ENCODE measurements at regions not wholly inside any gene's neighbourhood (a gene's known extent, or its start where the extent isn't known, plus 50 kb on each side); places are given as distances from the start of the nearest gene placed in this dataset.

DNA sequence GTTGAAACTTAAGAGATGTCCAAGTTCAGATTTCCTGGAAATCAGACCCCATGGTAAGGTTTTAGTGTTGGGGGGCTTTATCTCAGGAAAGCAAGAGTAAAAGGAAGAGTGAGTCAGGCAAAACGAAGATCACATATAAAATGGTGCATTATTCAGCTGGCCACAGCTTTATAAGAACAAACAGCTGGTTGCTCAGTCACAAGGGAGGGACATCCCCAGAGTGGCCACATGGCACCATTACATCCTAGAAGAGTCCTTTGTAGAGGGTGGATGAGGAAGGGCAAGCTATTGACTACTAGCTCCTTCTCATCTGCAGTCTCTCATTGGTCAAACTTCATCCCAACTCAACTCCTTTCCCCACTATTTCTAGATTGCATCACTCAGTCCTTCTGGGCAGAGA lies 68.3 kb upstream of the COL8A1 start:
- CTCF ChIA-PET = no interaction called here
- H3K4me1 ChIP-seq (ENCODE audit: insufficient read depth, low read length) = no peaks in the 10 kb centered on the region
- Mint-ChIP-seq H3K4me3 (no peak overlapping the region), H3K4me1 (ENCODE audit: low read depth) (no peaks in the 10 kb centered on the region), H3K27me3 (no peaks in the 10 kb centered on the region), H3K36me3 (ENCODE audit: low read depth) (no peaks in the 10 kb centered on the region), H3K9me3 (peaks cover 3% of the 10 kb centered on the region), H3K27ac (no peak overlapping the region)
- intact Hi-C loops (cut with DNase I, micrococcal nuclease) = no loop called here
- POLR2A ChIA-PET = no interaction called here
- TF ChIP-seq CTCF (IDR thresholded peaks at IDR 0.05) = no peak
- H3K27ac ChIP-seq (ENCODE audit: low read depth in 1 of 2, low read length in 2 of 2) = no peak overlapping the region
- no peaks in the 10 kb centered on the region for H3K36me3 ChIP-seq (ENCODE audit: insufficient read depth, low read length)
- no peaks in the 10 kb centered on the region for H3K9me3 ChIP-seq (ENCODE audit: control insufficient read depth in 1 of 2, insufficient read depth in 1 of 2, low read length in 2 of 2)
- DNase-seq = no peak
- no peak overlapping the region for H3K4me3 ChIP-seq (ENCODE audit: low read length)
- H3K27me3 ChIP-seq (ENCODE audit: control insufficient read depth in 1 of 2, insufficient read depth in 2 of 2, low read length in 2 of 2) = no peaks in the 10 kb centered on the region
- ATAC-seq (ENCODE audit: poor library complexity) = no peak

DNA sequence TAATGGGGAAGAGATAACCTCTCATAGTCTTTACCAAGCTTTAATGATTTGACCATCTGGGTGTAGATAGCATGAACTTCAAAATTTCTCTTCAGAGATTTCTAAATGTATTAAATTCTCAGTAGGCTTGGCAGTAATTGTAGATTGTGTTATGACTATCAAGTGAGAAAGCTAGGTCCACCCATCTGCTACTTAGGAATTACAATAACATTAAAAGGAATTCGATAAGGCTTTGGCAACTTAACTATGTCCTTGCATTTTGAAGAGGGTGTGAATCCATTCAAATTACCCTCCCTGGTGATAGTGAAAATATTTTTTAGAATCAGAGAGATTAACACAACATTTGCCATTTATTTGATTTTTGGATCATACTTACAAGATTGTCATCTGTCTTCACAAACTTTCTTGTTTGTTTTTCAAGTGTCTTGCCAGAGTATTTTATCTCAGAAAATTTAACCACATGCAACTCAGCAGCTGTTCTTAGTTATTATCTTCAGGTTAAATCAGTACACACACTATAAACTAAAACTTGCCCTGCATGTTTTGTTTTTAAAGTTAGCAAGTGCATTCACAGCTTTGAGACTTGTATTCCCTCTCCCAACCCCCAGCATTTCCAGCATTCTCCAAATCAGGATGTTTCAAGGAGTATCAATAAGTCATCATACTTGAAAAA lies 69.6 kb upstream of the COL8A1 start:
- Mint-ChIP-seq H3K27ac (no peak overlapping the region), H3K36me3 (ENCODE audit: low read depth) (no peaks in the 10 kb centered on the region), H3K4me3 (no peak overlapping the region), H3K9me3 (peaks cover 3% of the 10 kb centered on the region), H3K27me3 (no peaks in the 10 kb centered on the region), H3K4me1 (ENCODE audit: low read depth) (no peaks in the 10 kb centered on the region)
- intact Hi-C loops (cut with DNase I, micrococcal nuclease) = no loop called here
- no peaks in the 10 kb centered on the region for H3K36me3 ChIP-seq (ENCODE audit: insufficient read depth, low read length)
- H3K4me1 ChIP-seq (ENCODE audit: insufficient read depth, low read length) = no peaks in the 10 kb centered on the region
- no peak for ATAC-seq (ENCODE audit: poor library complexity)
- H3K27me3 ChIP-seq (ENCODE audit: control insufficient read depth in 1 of 2, insufficient read depth in 2 of 2, low read length in 2 of 2) = no peaks in the 10 kb centered on the region
- no peak for TF ChIP-seq CTCF (IDR thresholded peaks at IDR 0.05)
- no peak overlapping the region for H3K27ac ChIP-seq (ENCODE audit: low read depth in 1 of 2, low read length in 2 of 2)
- H3K4me3 ChIP-seq (ENCODE audit: low read length) = no peak overlapping the region
- no peak for DNase-seq
- POLR2A ChIA-PET = no interaction called here
- H3K9me3 ChIP-seq (ENCODE audit: control insufficient read depth in 1 of 2, insufficient read depth in 1 of 2, low read length in 2 of 2) = no peaks in the 10 kb centered on the region
- CTCF ChIA-PET = no interaction called here

GRCh38 chr3:99565331-99565730 lies 73.1 kb upstream of the COL8A1 start:
- ATAC-seq (ENCODE audit: poor library complexity) (no peak), DNase-seq (no peak)
- no peak overlapping the region for H3K4me3 Mint-ChIP-seq
- H3K9me3 Mint-ChIP-seq = peaks cover 9% of the 10 kb centered on the region
- ChIA-PET CTCF (no interaction called here), POLR2A (no interaction called here)
- no peak overlapping the region for H3K27ac Mint-ChIP-seq
- H3K36me3 ChIP-seq (ENCODE audit: insufficient read depth, low read length) = no peaks in the 10 kb centered on the region
- H3K27me3 ChIP-seq (ENCODE audit: control insufficient read depth in 1 of 2, insufficient read depth in 2 of 2, low read length in 2 of 2) = no peaks in the 10 kb centered on the region
- H3K27ac ChIP-seq (ENCODE audit: low read depth in 1 of 2, low read length in 2 of 2) = no peak overlapping the region
- H3K4me1 Mint-ChIP-seq (ENCODE audit: low read depth) = no peaks in the 10 kb centered on the region
- no peaks in the 10 kb centered on the region for H3K36me3 Mint-ChIP-seq (ENCODE audit: low read depth)
- no peak for TF ChIP-seq CTCF (IDR thresholded peaks at IDR 0.05)
- H3K27me3 Mint-ChIP-seq = no peaks in the 10 kb centered on the region
- intact Hi-C loops (cut with DNase I, micrococcal nuclease) = no loop called here
- no peaks in the 10 kb centered on the region for H3K9me3 ChIP-seq (ENCODE audit: control insufficient read depth in 1 of 2, insufficient read depth in 1 of 2, low read length in 2 of 2)
- H3K4me1 ChIP-seq (ENCODE audit: insufficient read depth, low read length) = no peaks in the 10 kb centered on the region
- H3K4me3 ChIP-seq (ENCODE audit: low read length) = no peak overlapping the region

Measured in CD4-positive, alpha-beta T cell (primary cell).